KMS-11 (cell line): ENCODE measurements at regions not wholly inside any gene's neighbourhood (a gene's known extent, or its start where the extent isn't known, plus 50 kb on each side); places are given as distances from the start of the nearest gene placed in this dataset.

ENCODE experiments used
- H2AFZ ChIP-seq: fragments of 200-600 bp; sonication (generic); 2 replicates; pipeline ENCODE4 v1.6.1; 2016; ENCODE audit warnings: antibody characterized with exemption, mixed run types, low read depth
- H3K27ac ChIP-seq: fragments of 200-600 bp; sonication (generic); 2 replicates; pipeline ENCODE4 v1.6.1; 2016; ENCODE audit warnings: mild to moderate bottlenecking, mixed run types
- H3K27me3 ChIP-seq: fragments of 200-600 bp; sonication (generic); 2 replicates; pipeline ENCODE4 v1.6.1; 2017; ENCODE audit warnings: mild to moderate bottlenecking, low read depth, mixed run types, moderate library complexity; ENCODE audit not compliant: insufficient read depth
- H3K36me3 ChIP-seq: fragments of 200-600 bp; sonication (generic); 2 replicates; pipeline ENCODE4 v1.6.1; 2017; ENCODE audit warnings: mild to moderate bottlenecking, mixed run types; ENCODE audit not compliant: insufficient read depth
- H3K4me1 ChIP-seq: fragments of 200-600 bp; sonication (generic); 2 replicates; pipeline ENCODE4 v1.6.1; 2016; ENCODE audit warnings: mild to moderate bottlenecking, low read depth, mixed run types; ENCODE audit not compliant: poor library complexity, severe bottlenecking
- H3K4me2 ChIP-seq: fragments of 200-600 bp; sonication (generic); 2 replicates; pipeline ENCODE4 v1.7.0; 2016; ENCODE audit warnings: mild to moderate bottlenecking, mixed run types
- H3K4me3 ChIP-seq: fragments of 200-600 bp; sonication (generic); IDR thresholded peaks from 2 replicates; pipeline ENCODE4 v1.6.1; 2017; ENCODE audit warnings: low read depth, low read length, mixed read lengths; ENCODE audit not compliant: insufficient read depth
- H3K79me2 ChIP-seq: fragments of 200-600 bp; sonication (generic); 2 replicates; pipeline ENCODE4 v1.6.1; 2016; ENCODE audit warnings: low read depth, mixed run types; ENCODE audit not compliant: insufficient read depth
- H3K9ac ChIP-seq: fragments of 200-600 bp; sonication (generic); 2 replicates; pipeline ENCODE4 v1.6.1; 2016; ENCODE audit warnings: mild to moderate bottlenecking, mixed run types
- H4K20me1 ChIP-seq: fragments of 200-600 bp; sonication (generic); 2 replicates; pipeline ENCODE4 v1.6.1; 2016; ENCODE audit warnings: mild to moderate bottlenecking, mixed run types; ENCODE audit not compliant: insufficient read depth
- TF ChIP-seq, protein P1 (sequence below): fragments of 200-600 bp; sonication (generic); conservative IDR thresholded peaks from 2 replicates; pipeline ENCODE4 v1.6.1; 2017; ENCODE audit warnings: low read depth, mild to moderate bottlenecking, antibody characterized with exemption, low read length, moderate library complexity, mixed read lengths

DNA sequence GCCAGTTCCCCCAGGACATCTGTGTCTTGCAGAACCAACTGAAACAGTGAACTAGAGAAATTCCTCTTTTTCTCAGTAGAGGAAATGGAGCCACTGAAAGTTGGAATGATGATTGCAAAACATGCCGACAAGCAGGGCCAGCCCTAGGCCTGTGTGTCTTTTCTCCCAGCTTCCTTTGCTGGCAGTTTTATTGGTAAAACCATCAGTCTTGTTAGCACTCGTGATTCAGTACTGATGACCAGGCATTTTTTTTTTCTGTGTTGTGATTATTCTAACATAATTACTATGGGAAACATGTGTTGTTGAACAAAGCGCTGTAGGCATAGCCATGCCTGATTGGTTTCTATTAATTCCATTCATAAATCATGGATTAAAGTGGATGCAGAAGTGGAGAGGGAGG lies 620.7 kb downstream of the AACS start:
- H4K20me1 ChIP-seq: no peaks in the 10 kb centered on the region
- TF ChIP-seq, protein P1, sequence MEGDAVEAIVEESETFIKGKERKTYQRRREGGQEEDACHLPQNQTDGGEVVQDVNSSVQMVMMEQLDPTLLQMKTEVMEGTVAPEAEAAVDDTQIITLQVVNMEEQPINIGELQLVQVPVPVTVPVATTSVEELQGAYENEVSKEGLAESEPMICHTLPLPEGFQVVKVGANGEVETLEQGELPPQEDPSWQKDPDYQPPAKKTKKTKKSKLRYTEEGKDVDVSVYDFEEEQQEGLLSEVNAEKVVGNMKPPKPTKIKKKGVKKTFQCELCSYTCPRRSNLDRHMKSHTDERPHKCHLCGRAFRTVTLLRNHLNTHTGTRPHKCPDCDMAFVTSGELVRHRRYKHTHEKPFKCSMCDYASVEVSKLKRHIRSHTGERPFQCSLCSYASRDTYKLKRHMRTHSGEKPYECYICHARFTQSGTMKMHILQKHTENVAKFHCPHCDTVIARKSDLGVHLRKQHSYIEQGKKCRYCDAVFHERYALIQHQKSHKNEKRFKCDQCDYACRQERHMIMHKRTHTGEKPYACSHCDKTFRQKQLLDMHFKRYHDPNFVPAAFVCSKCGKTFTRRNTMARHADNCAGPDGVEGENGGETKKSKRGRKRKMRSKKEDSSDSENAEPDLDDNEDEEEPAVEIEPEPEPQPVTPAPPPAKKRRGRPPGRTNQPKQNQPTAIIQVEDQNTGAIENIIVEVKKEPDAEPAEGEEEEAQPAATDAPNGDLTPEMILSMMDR: no peak
- H3K27me3 ChIP-seq: no peaks in the 10 kb centered on the region
- no peak overlapping the region for H2AFZ ChIP-seq
- H3K4me2 ChIP-seq: no peak overlapping the region
- H3K79me2 ChIP-seq: no peaks in the 10 kb centered on the region
- H3K4me1 ChIP-seq: no peaks in the 10 kb centered on the region
- H3K27ac ChIP-seq: no peak overlapping the region
- no peaks in the 10 kb centered on the region for H3K36me3 ChIP-seq
- no peak overlapping the region for H3K9ac ChIP-seq
- H3K4me3 ChIP-seq: no peak overlapping the region

DNA sequence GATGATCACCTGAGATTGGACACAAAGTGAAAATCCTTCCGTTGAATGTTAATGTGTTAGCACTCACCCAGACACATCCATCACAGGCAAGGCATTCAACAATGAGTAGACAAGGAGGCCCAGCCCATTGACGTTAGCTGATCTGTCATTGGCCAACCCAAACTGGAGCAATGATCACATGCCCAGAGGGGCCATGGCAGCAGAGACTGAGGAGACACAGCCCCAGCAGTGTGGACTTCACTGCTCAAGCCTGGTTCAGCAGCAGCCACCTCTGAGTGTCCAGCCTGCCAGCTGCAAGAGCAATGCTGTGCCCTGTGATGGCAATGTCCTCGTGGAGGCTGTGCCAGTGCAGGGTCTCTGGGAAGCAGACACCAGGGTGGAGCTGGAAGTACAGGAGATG lies 622.2 kb downstream of the AACS start:
- Histone ChIP-seq H3K79me2 (no peaks in the 10 kb centered on the region), H3K4me1 (no peaks in the 10 kb centered on the region), H3K4me2 (no peak overlapping the region)

DNA sequence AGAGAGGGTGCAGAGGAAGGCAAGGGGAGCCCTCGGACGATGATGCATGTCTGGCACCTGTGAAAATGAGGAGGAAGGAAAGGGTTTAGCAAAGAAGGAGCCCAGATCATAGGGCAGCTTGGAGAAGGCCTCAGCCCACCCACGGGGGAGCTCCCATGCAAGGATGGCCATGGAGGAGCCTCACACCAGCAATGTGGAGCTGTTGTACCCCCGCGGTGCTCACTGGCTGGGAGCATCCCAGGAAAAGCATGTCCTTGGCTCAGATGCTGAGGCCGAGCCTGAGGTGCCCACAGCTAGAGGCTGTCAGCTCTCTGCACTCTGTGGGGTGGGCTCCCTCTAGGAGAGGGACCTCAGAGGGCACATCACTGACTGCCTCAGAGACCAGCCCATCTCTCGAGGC lies 622.6 kb downstream of the AACS start:
- Histone ChIP-seq H2AFZ (no peak overlapping the region), H3K79me2 (no peaks in the 10 kb centered on the region), H3K27ac (no peak overlapping the region), H3K9ac (no peak overlapping the region), H3K36me3 (no peaks in the 10 kb centered on the region), H3K4me2 (no peak overlapping the region), H3K4me3 (no peak overlapping the region), H3K27me3 (no peaks in the 10 kb centered on the region), H4K20me1 (no peaks in the 10 kb centered on the region), H3K4me1 (no peaks in the 10 kb centered on the region)
- TF ChIP-seq, protein P1: no peak

More for the DNA sequence above, 622.2 kb downstream of the AACS start:
- Histone ChIP-seq H3K27me3 (no peaks in the 10 kb centered on the region), H3K9ac (no peak overlapping the region), H2AFZ (no peak overlapping the region), H4K20me1 (no peaks in the 10 kb centered on the region), H3K27ac (no peak overlapping the region), H3K36me3 (no peaks in the 10 kb centered on the region), H3K4me3 (no peak overlapping the region)
- TF ChIP-seq, protein P1: no peak

DNA sequence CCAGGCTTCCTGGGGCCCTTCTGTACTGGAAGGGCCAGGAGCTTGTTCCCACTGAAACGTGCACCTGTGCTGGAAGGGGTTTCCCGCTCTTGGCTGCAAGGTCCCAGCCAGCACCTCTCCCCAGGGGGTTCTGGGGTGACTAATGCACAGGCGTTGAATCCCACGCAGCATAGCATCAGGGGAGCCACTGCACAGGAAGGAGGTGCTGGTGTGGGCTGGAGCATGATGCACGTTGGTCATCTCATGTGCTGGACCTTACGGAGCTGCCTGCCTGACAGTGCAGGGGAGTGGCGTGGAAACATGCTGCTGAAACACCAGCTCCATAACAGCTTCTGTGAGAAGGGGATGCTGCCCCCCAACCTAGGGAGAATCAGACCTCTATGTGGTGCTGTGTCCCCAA lies 623.0 kb downstream of the AACS start:
- no peaks in the 10 kb centered on the region for H3K27me3 ChIP-seq
- no peak overlapping the region for H2AFZ ChIP-seq
- H3K36me3 ChIP-seq: no peaks in the 10 kb centered on the region
- TF ChIP-seq, protein P1: no peak
- H3K79me2 ChIP-seq: no peaks in the 10 kb centered on the region
- no peak overlapping the region for H3K9ac ChIP-seq
- H4K20me1 ChIP-seq: no peaks in the 10 kb centered on the region
- no peak overlapping the region for H3K4me2 ChIP-seq
- no peak overlapping the region for H3K27ac ChIP-seq
- H3K4me1 ChIP-seq: no peaks in the 10 kb centered on the region
- H3K4me3 ChIP-seq: no peak overlapping the region
